Immature natural killer cell (primary cell): ENCODE measurements at regions not wholly inside any gene's neighbourhood (a gene's known extent, or its start where the extent isn't known, plus 50 kb on each side); places are given as distances from the start of the nearest gene placed in this dataset.

Source experiments
- DNase-seq, 3 donors: peaks; one replicate each; pipeline ENCODE4 v3.0.0; 2022; ENCODE audit warnings: mixed read lengths in 1 of 3
- H3K27ac Mint-ChIP-seq, 6 donors: one replicate each; pipeline ENCODE4 v1.8.0; 2020; ENCODE audit warnings: mixed read lengths in 6 of 6, mild to moderate bottlenecking in 5 of 6, inconsistent platforms in 4 of 6, moderate library complexity in 3 of 6
- H3K27me3 Mint-ChIP-seq, 3 donors: one replicate each; pipeline ENCODE4 v1.8.0; 2020 to 2021; ENCODE audit warnings: low read depth in 3 of 3, mild to moderate bottlenecking in 3 of 3, mixed read lengths in 3 of 3, moderate library complexity in 3 of 3, inconsistent platforms in 1 of 3
- H3K36me3 Mint-ChIP-seq, 3 donors: one replicate each; pipeline ENCODE4 v1.8.0; 2020; ENCODE audit warnings: mixed read lengths in 3 of 3, inconsistent platforms in 2 of 3, mild to moderate bottlenecking in 2 of 3
- H3K4me1 Mint-ChIP-seq, 2 donors: one replicate each; pipeline ENCODE4 v1.8.0; 2020; ENCODE audit warnings: inconsistent platforms in 2 of 2, mild to moderate bottlenecking in 2 of 2, mixed read lengths in 2 of 2, moderate library complexity in 1 of 2
- H3K4me3 Mint-ChIP-seq, 5 donors: one replicate each; pipeline ENCODE4 v1.8.0; 2020; ENCODE audit warnings: mild to moderate bottlenecking in 5 of 5, mixed read lengths in 5 of 5, inconsistent platforms in 3 of 5, moderate library complexity in 3 of 5
- H3K9me3 Mint-ChIP-seq, 6 donors: one replicate each; pipeline ENCODE4 v1.8.0; 2020; ENCODE audit warnings: mild to moderate bottlenecking in 6 of 6, mixed read lengths in 6 of 6, inconsistent platforms in 4 of 6, moderate library complexity in 3 of 6

DNA sequence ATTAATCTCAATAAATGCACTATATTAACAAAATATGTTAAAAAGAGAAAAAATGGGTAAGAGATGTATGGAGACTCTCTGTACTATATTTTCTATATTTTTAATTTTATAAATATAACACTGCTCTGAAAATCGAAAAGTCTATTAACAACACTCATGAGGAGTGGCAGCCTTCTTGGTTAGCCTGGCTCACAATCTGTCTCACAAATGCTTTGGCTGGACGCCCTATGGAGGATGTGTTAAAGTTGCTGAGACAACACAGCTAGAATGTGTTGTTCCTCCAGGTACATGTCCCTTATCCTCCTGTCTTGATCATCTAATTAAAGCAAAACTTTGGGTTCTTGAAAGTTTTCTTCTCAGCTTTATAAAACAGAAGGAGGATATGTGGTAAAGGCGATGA, 396.6 kb upstream of the PCDH20 start:
- no peak for DNase-seq
- Mint-ChIP-seq H3K27ac (no peak overlapping the region), H3K4me3 (no peak overlapping the region), H3K27me3 (peaks cover 0 to 1% (median 0%) of the 10 kb centered on the region in 3 donors), H3K36me3 (peaks cover 0 to 3% (median 0%) of the 10 kb centered on the region in 3 donors), H3K4me1 (no peaks in the 10 kb centered on the region), H3K9me3 (peaks cover 10 to 55% (median 32%) of the 10 kb centered on the region in 6 donors)

DNA sequence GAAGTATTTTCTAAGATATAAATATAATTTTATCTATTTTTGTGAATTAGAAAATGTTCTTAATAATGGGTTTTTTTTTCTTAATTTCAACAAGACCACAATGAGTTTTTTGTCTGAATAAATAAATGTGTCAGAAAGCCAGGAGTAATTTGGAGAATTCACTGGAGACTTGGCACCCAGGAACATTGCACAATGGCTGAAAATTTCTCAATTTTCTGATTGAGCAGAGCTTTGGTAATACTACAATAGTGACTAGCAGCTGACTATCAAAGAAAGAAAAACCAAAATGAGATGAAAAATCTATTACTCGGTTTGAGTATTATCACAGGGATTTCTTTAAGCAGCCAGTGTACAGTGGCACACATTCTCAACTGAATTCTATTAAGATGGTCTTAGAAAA, 394.4 kb upstream of the PCDH20 start:
- Mint-ChIP-seq H3K9me3 (peaks cover 8 to 47% (median 30%) of the 10 kb centered on the region in 6 donors), H3K36me3 (no peaks in the 10 kb centered on the region), H3K27me3 (peaks cover 0 to 1% (median 0%) of the 10 kb centered on the region in 3 donors), H3K27ac (no peak overlapping the region), H3K4me3 (no peak overlapping the region), H3K4me1 (no peaks in the 10 kb centered on the region)
- no peak for DNase-seq

DNA sequence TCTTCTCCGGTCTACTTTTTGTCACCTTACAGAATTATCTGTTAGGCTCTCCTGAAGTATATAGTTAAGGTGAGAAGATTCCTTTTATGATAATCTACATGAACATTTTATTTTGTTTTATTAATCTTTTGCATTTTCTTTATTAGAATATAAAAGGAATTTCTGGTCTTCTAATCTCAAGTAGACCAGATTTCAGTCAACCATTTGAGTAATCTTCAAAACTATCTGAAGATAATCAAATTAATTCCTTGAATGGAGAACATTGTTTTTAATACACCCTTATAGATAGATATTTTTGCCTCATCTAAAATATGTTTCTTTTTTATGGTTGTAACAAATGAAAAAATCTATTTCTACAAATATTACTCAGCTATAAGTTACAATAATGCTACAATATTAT, 381.7 kb upstream of the PCDH20 start:
- no peak for DNase-seq
- Mint-ChIP-seq H3K27me3 (peaks cover 0 to 2% (median 2%) of the 10 kb centered on the region in 3 donors), H3K36me3 (peaks cover 0 to 4% (median 3%) of the 10 kb centered on the region in 3 donors), H3K27ac (no peak overlapping the region), H3K9me3 (peaks cover 5 to 40% (median 26%) of the 10 kb centered on the region in 6 donors), H3K4me3 (no peak overlapping the region), H3K4me1 (no peaks in the 10 kb centered on the region)

DNA sequence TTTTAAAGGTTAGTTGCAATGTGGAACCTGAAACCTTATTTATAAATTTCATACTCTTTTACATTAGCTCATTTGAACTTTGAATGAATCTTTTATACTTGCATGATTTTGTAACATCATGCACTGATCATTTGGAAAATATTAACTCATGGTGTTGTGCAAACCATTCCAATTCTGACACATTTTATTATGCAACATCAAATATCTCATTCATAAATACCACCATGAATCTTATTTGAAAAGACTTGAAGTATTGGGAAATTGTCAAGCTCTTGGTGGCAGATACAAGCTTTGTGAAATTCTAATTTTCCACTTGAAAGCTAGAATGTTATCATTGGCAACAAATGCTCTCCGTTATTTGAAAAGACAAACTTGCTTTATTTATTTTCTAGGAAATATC, 379.9 kb upstream of the PCDH20 start:
- H3K9me3 Mint-ChIP-seq: peaks cover 3 to 42% (median 31%) of the 10 kb centered on the region in 6 donors
- DNase-seq: no peak
- H3K4me3 Mint-ChIP-seq: no peak overlapping the region
- no peaks in the 10 kb centered on the region for H3K4me1 Mint-ChIP-seq
- peaks cover 0 to 9% (median 0%) of the 10 kb centered on the region in 3 donors for H3K36me3 Mint-ChIP-seq
- H3K27me3 Mint-ChIP-seq: peaks cover 0 to 2% (median 0%) of the 10 kb centered on the region in 3 donors
- no peak overlapping the region for H3K27ac Mint-ChIP-seq

DNA sequence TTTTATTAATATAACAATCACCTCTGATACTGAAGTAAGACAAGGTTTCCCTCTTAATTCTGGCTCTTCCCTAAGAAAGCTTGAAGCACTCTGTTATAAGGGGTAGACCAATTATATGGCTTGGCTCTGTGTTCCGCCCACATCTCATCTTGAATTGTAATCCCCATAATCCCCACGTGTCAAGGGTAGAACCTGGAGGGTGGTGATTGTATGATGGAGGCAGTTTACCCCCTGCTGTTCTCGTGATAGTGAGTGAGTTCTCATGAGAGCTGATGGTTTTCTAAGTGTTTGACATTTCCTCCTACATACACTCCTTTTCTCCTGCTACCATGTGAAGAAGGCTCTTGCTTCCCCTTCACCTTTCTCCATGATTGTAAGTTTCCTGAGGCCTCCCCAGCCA, 363.8 kb upstream of the PCDH20 start:
- Mint-ChIP-seq H3K27me3 (no peaks in the 10 kb centered on the region), H3K27ac (no peak overlapping the region), H3K4me1 (no peaks in the 10 kb centered on the region), H3K9me3 (peaks cover 4 to 52% (median 32%) of the 10 kb centered on the region in 6 donors), H3K36me3 (no peaks in the 10 kb centered on the region), H3K4me3 (no peak overlapping the region)
- no peak for DNase-seq

DNA sequence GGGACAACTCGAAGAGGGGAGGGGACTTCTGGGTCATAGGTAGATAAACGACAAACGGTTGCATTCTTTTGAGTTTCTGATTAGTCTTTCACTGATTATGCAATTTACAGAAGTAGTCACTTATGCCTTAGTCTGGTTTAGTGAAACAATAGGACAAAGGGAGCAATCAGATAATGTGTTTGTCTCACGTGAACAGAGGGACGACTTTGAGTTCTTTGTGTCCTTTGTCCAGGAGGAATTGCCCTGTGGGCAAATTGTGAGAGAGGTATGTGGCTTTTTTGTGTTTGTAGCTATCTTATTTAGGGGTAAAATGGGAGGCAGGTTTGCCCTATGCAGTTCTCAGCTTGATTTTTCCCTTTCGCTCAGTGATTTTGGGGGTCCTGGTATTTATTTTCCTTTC, 362.9 kb upstream of the PCDH20 start:
- Mint-ChIP-seq H3K4me3 (no peak overlapping the region), H3K9me3 (peaks cover 9 to 48% (median 32%) of the 10 kb centered on the region in 6 donors), H3K27me3 (no peaks in the 10 kb centered on the region), H3K4me1 (no peaks in the 10 kb centered on the region), H3K36me3 (no peaks in the 10 kb centered on the region), H3K27ac (no peak overlapping the region)
- DNase-seq: no peak

DNA sequence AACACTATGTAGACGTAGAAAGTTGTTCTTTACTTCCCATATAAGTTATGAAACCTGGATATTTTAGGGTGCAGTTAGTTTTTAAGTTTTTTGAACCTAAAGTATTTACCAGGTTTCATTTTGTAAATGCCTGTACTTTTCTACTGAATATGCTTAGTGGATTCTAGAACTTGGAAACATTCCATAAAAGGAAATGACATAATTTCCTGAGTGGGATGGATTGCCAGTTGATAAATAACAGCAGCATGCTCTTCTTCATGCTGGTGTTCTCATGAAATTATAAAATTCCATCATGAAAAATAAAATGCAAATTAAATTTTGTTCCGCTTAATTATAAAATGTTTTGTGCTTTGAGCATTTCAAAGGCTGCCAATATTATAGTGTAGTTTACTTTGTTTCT, 362.2 kb upstream of the PCDH20 start:
- peaks cover 7 to 42% (median 27%) of the 10 kb centered on the region in 6 donors for H3K9me3 Mint-ChIP-seq
- no peak for DNase-seq
- no peaks in the 10 kb centered on the region for H3K36me3 Mint-ChIP-seq
- no peak overlapping the region for H3K4me3 Mint-ChIP-seq
- no peaks in the 10 kb centered on the region for H3K27me3 Mint-ChIP-seq
- no peak overlapping the region for H3K27ac Mint-ChIP-seq
- no peaks in the 10 kb centered on the region for H3K4me1 Mint-ChIP-seq

DNA sequence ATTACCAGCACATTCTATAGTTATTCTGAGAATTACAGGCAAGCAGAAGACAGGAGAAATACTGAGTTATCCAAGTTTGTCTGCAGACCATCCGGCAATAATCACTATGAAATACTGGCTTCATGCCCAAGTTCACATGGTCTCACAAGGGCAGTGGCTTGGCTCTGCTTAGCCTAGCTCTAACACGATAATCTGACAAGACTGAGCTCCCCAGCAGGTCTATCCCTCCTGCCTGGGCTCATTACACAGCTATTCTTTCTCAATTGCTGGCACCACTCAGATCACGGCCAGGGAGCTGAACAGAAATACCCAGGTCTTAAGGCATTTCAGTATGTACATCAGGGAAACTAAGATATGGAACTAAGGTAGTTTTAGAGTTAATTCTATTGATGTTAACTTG, 361.6 kb upstream of the PCDH20 start:
- no peaks in the 10 kb centered on the region for H3K4me1 Mint-ChIP-seq
- peaks cover 7 to 37% (median 22%) of the 10 kb centered on the region in 6 donors for H3K9me3 Mint-ChIP-seq
- H3K4me3 Mint-ChIP-seq: no peak overlapping the region
- no peaks in the 10 kb centered on the region for H3K27me3 Mint-ChIP-seq
- no peak for DNase-seq
- H3K27ac Mint-ChIP-seq: no peak overlapping the region
- H3K36me3 Mint-ChIP-seq: no peaks in the 10 kb centered on the region

DNA sequence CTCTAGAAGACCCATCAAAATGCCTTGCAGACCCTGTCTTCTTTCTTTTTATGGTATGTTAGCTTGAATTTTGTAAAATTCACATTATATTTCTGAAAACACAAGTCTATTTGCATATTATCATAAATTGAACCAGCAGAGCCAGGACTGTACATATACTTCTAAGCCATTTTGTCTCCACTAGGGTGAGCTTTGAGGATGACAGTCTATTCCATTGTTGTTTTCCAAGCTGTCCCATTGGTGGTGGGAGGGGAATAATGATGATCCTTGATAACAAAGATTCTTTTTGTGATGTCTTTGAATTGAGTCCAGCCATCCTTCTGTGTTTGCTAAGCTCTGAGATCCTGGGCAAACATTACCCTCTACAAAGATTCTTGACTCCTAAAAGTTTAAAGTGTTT, 359.3 kb upstream of the PCDH20 start:
- Mint-ChIP-seq H3K36me3 (no peaks in the 10 kb centered on the region), H3K4me1 (no peaks in the 10 kb centered on the region), H3K4me3 (no peak overlapping the region), H3K27ac (no peak overlapping the region), H3K9me3 (peaks cover 7 to 38% (median 23%) of the 10 kb centered on the region in 6 donors), H3K27me3 (no peaks in the 10 kb centered on the region)
- DNase-seq: no peak

DNA sequence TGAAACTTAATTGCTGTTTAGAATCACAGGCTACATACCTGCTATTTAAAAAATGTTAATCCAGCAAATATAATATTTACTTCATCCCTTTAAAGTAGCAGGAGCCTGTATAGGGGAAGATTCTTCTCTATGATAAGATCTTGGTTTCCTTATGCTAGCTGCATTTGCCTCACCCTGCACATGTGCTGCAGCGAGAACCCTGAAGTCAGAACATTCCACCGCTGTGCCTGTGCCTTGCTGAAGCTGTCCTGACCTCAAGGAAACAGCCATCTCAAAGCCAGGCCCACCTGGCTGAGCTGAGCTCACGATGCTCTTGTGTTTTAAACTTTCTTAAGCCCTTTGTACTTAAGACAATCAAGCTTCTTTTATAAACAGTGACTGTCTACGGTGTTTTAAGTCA, 355.0 kb upstream of the PCDH20 start:
- H3K9me3 Mint-ChIP-seq: peaks cover 7 to 24% (median 15%) of the 10 kb centered on the region in 6 donors
- no peak overlapping the region for H3K27ac Mint-ChIP-seq

DNA sequence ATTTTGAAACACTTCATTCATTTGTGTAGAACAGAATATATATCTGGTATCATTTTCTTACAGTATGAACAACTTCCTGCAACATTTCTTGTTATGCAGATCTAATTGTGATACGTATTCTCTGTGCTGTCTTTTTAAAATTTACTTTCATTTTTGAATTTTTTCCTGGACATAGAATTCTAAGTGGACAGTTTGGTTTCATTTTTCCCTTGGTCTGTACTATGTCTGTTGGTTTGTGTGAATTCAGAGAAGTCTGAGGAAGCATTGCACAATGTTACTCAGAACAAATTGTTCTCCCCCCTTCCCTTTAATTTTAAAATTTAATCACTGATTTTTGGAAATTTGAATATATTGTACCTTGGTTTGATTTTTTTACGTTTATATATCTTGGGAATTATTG, 352.5 kb upstream of the PCDH20 start:
- no peak for DNase-seq
- H3K9me3 Mint-ChIP-seq: peaks cover 0 to 28% (median 17%) of the 10 kb centered on the region in 6 donors
- peaks cover 0 to 1% (median 0%) of the 10 kb centered on the region in 3 donors for H3K27me3 Mint-ChIP-seq
- no peak overlapping the region for H3K4me3 Mint-ChIP-seq
- no peak overlapping the region for H3K27ac Mint-ChIP-seq
- H3K36me3 Mint-ChIP-seq: no peaks in the 10 kb centered on the region
- H3K4me1 Mint-ChIP-seq: no peaks in the 10 kb centered on the region

More for the DNA sequence above, 355.0 kb upstream of the PCDH20 start:
- DNase-seq: no peak
- Mint-ChIP-seq H3K27me3 (no peaks in the 10 kb centered on the region), H3K4me1 (no peaks in the 10 kb centered on the region), H3K4me3 (no peak overlapping the region), H3K36me3 (no peaks in the 10 kb centered on the region)

DNA sequence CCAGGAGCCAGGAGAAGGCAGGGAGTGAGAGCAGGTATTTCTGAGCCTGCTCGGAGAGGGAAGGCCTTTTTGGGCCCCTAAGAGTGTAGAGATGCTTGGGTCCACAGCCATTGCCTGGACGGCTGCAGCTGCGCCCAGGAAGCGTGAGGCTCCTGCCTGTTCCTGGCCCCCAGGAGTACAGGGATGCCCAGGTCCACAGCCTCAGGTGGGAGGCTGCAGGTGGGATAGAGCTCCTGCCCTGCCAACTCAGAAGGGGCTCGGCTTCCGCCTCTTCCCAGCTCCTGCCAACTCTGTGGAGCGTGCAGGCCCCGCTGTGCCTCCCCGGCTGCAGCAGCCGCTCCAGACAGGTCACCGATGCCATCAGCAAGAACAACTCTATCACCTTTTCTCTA, 351.0 kb upstream of the PCDH20 start:
- Mint-ChIP-seq H3K27me3 (peaks cover 0 to 1% (median 0%) of the 10 kb centered on the region in 3 donors), H3K4me1 (no peaks in the 10 kb centered on the region), H3K9me3 (peaks cover 3 to 35% (median 22%) of the 10 kb centered on the region in 6 donors), H3K4me3 (no peak overlapping the region), H3K27ac (no peak overlapping the region), H3K36me3 (no peaks in the 10 kb centered on the region)
- DNase-seq: no peak

DNA sequence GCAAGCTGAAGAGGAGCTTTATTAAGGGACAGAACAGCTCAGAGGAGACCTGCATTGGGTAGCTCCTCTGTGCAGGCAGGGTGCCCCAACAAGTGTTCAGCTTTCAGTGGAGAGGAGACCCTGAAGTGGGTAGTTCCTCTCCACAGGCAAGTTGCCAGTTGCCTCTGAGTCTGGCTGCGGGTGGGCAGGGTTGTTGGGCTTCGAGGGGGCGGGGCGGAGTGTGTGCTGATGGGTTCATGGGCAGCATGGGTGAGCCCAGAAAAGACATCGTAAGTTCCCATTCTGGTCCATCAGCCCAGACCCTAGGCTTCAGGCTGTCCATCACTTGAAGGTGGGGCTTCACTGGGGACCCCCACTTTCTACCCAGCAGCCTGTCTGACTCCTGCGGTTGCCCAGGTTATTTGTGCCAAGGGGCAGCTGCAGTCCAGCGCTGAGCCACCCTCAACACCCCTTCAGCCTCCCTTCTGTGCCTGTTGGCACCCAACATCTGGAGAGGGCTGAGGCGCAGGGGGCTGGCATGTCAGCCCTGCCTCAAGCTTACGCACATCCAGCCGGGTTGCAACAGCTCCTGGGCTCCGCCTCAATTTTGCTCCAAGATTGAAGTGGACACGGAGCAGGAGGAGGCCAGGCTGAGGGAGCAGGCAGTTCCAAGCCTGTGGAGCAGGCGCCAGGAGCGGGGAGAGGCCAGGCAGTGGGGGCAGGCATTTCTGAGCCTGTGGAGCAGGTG, 350.5 kb upstream of the PCDH20 start:
- no peak for DNase-seq
- H3K4me1 Mint-ChIP-seq: no peaks in the 10 kb centered on the region
- H3K27me3 Mint-ChIP-seq: peaks cover 0 to 1% (median 0%) of the 10 kb centered on the region in 3 donors
- no peaks in the 10 kb centered on the region for H3K36me3 Mint-ChIP-seq
- no peak overlapping the region for H3K4me3 Mint-ChIP-seq
- H3K9me3 Mint-ChIP-seq: peaks cover 3 to 32% (median 20%) of the 10 kb centered on the region in 6 donors
- H3K27ac Mint-ChIP-seq: no peak overlapping the region

DNA sequence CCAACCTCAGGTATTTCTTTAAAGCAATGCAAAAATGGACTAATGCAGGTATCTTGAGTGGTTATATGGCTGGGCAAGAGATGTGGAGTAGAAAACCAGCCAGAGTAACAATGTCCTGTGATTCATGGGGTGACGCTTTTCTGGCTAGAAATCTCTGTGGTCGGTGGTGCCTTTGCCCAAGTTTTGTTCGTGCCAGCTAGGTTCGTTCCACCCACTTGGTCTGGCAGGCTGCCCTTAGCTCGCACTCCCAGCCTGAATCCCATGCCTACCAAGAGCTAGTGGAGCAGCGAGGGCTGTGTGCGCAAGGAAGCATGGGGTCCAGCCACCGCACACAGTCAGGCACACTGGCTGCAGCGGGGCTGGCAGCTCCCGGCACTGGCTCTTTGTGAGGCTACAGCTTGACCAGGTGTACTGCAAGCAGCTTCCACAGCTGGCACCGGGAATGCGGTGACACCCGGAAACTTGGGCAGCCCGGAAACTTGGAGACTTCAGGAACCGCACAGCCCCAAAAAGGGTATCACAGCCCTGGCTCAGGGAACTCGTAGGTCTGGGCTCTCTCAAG, 349.6 kb upstream of the PCDH20 start:
- Mint-ChIP-seq H3K27ac (no peak overlapping the region), H3K36me3 (no peaks in the 10 kb centered on the region), H3K4me3 (no peak overlapping the region), H3K9me3 (peaks cover 3 to 37% (median 21%) of the 10 kb centered on the region in 6 donors), H3K4me1 (no peaks in the 10 kb centered on the region), H3K27me3 (peaks cover 0 to 1% (median 0%) of the 10 kb centered on the region in 3 donors)
- no peak for DNase-seq
